Hepatocyte (in vitro differentiated cells): ENCODE measurements at regions not wholly inside any gene's neighbourhood (a gene's known extent, or its start where the extent isn't known, plus 50 kb on each side); places are given as distances from the start of the nearest gene placed in this dataset.

ENCODE experiments used
- CTCF ChIP-seq: fragments of 200-600 bp; sonication (generic); IDR thresholded peaks from 2 replicates; pipeline ENCODE4 v1.5.1; 2016; ENCODE audit warnings: antibody characterized with exemption, mild to moderate bottlenecking; ENCODE audit not compliant: poor library complexity
- EZH2phosphoT487 ChIP-seq: fragments of 200-600 bp; sonication (generic); IDR thresholded peaks from one replicate; pipeline ENCODE4 v1.6.1; 2018; ENCODE audit warnings: antibody characterized with exemption, mild to moderate bottlenecking, low read depth, moderate library complexity; ENCODE audit not compliant: unreplicated experiment, severe bottlenecking

GRCh38 chr1:221087919-221088318 lies 208.7 kb downstream of the HLX start:
- TF ChIP-seq CTCF (no peak), EZH2phosphoT487 (no peak)
